Frontal cortex (tissue), 3 donors: ENCODE measurements at regions not wholly inside any gene's neighbourhood (a gene's known extent, or its start where the extent isn't known, plus 50 kb on each side); places are given as distances from the start of the nearest gene placed in this dataset.

Source experiments
- DNase-seq, 2 donors: peaks; one replicate each; pipeline ENCODE4 v3.0.0; 2012; ENCODE audit warnings: low spot score in 2 of 2
- FAIRE-seq: peaks from 2 replicates; lab custom pipeline; 2012; peaks lifted over from hg19 to GRCh38; lab: Jason Lieb, UNC
- donor health status: control.
- donor health status: control.
- donor health status: control.

DNA sequence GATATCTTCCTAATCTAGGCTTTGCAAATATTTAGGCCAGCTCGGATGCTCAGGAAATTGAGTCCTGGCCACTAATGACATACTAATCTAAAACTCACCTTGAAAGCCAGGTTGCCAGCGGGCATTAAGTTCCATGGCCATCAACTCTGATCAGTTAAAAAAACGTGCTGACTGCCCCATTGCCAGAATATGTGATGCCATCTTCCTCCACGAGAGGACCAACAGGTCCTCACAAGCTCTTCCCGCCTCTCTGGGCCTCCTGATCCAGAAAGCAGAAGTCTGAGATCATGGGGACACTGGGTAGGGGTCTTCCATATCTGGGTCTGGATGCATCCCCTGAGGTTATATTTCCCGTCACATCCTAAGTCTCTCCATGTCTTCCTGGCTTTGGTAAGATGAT is 311.3 kb downstream of the TCERG1L start:
- no peak for FAIRE-seq
- DNase-seq, result no peak

DNA sequence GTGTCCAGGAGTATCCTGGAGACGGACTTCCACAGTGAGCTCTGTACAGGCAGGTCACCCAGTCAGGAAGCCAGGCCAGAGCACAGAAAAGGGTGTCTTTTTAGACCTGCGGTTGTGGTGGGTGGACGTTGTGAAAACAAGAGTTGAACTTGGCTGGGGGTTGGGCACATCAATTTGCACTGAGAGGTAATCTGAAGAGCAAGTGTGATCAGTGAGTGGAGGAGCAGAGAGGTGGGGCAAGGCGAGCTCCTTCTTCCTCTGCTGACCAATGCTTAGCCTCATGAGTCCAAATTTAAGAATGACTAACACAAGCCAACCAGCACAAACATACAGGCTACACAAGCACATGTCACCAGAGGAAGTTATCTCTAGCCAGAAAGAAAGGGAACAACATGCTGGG is 310.8 kb downstream of the TCERG1L start:
- FAIRE-seq (no peak), DNase-seq (no peak)

GRCh38 chr10:131001438-131001837 is 310.1 kb downstream of the TCERG1L start:
- no peak for DNase-seq
- FAIRE-seq, result no peak

DNA sequence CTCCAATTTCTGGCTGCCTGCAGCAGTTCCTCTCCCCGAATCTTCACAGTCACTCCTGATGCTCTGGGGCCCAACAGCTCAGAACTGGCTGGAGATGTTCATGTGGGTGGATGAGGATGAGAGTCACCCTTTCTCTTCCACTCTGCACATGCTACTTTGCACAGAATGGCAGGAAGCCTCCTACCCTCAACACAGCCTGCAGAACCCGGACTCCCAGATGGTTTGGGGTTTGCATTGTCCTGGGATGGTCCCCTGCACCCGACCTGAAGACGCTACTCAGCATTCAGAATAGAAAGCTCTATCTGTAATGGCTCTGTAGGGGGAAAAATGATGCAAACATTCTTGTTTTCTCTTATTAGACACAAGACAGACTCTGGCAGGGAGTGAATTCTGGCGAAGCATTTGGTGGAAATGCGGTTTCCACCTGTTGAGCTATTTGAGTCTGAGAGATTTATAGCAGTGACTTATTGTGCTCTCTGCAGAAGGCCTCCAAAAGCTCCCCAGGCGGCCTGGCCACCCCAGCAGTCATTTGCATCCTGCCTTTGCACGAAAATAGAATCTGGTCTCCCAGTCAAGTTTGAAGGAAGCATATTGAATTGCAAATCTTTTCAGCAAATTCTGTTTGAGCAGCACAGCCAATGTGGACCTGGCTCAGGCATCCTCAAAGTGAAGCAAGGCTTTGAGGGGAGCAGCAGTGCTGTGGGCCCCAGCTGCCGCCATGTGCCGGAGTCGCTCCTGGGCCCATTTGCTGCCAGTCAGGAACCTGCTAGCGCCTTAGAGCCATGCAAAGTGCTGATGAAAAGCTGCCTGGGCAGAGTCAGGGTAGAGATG is 309.3 kb downstream of the TCERG1L start:
- FAIRE-seq (no peak), DNase-seq (no peak)

DNA sequence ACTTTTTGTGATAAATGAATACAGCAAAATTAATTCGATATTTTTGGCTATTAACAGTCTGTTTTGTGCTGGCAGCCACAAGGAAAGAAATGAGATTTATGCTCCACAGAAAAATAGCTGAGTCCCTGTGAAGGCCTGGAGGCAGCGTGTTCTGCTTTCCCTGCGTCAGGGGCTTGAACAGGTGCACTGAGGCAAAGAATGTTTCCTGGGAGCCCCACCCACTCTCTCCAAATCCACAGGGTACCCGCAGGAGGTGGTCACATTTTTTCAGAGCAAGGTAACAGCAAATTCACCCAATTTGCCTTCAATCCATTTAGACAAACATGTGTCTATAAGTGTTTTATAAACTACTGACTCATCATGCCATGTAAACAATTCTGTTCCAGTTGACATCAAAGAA is 308.1 kb downstream of the TCERG1L start:
- DNase-seq (no peak), FAIRE-seq (no peak)

GRCh38 chr10:131004276-131004675 is 307.2 kb downstream of the TCERG1L start:
- DNase-seq (no peak), FAIRE-seq (no peak)

GRCh38 chr10:131006458-131007256 is 304.9 kb downstream of the TCERG1L start:
- DNase-seq (no peak), FAIRE-seq (no peak)

DNA sequence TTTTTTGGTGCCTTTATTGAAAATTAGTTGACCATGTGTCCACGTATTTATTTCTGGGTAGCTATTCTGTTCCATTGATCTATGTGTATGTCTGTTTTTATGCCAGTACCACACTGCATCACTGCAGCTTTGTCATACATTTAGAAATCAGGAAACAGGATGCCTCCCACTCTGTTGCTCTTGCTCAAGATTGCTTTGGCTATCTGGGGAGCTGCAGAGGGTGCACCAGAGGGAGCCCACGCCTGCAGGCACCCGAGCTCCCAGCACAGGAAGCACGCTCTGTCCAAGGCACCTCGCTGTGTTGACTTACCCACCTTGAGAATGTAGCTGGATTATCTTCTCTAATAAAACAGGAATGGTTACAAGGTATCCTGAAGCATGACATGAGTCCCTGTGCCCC is 301.7 kb downstream of the TCERG1L start:
- FAIRE-seq, result no peak

GRCh38 chr10:131010965-131011575 is 300.5 kb downstream of the TCERG1L start:
- DNase-seq (no peak), FAIRE-seq (no peak)

More for the DNA sequence above, 301.7 kb downstream of the TCERG1L start:
- no peak for DNase-seq

DNA sequence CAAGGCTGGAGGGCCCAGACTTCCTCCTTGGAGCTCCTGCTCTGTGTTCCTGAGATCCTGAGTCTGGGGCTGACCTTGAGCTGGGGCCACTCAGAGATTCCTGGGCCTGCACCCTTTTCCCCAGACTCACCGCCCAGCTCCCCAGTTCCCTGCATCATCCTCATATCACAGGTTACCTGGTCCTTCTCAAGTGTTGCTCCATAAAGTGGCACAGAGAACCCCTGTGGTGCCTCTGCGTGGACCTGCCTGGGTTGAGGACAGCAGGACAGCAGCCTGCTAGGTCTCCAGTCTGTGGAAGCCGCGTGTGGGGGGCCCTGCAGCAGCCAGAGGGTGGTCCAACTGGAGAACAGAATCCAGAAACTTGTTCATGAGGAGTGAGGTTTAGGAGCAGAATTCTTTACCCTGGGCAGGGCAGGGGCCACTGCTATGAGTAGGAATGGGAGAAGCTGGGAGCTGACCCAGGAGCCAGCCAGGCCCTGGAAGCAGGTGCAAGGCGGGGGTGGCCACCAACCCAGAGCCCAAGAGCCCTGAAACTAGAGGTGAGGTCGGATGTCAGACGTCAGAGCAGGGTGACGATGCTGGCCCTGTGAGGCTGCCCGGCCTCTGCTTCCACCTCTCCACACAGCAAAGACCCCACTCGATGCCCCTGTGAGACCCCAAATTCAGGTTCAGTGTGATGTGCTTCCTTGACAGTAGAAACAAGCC is 299.4 kb downstream of the TCERG1L start:
- DNase-seq (no peak), FAIRE-seq (no peak)

DNA sequence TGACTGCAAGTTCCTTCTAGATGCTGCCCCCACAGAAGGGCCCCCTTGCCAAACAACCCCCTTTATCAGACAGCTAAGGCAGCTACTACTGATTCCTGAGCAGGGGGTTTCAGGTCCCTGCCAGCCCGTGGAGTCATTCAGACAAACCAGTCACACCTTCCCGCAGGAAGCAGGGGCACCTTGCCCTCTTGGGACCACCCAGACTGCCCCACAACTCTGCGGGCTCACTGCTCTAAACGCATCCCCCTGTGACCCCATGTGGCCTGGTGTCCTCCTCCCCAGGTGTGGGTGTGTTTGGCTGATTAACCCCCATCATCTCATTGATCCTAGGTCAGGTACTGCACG is 298.9 kb downstream of the TCERG1L start:
- no peak for DNase-seq
- no peak for FAIRE-seq

- DNase-seq (no peak), FAIRE-seq (no peak)
Observed at GRCh38 chr10:131013281-131013912, 298.1 kb downstream of the TCERG1L start.

- FAIRE-seq (no peak), DNase-seq (no peak)
Observed at GRCh38 chr10:131014271-131014670, 297.2 kb downstream of the TCERG1L start.

DNA sequence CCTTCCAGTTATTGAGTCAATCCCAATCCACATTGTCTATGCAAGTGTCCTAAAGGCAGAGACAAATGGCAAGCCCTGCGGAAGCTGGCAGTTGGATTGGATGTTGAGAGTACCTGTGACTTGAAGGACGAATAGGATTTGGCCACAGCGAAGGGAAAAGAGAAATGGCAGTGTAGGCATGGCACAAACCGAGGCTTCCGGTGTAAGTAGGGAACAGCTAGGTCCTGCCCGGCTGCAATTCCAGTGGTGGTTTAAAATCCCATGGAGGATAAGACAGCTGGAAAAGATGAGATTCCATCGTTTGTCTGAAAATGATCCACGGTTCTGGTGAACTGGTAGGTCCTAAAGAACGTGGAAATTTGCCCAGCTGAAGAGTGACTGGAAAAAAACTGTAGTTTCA is 296.2 kb downstream of the TCERG1L start:
- no peak for DNase-seq
- FAIRE-seq, result no peak

DNA sequence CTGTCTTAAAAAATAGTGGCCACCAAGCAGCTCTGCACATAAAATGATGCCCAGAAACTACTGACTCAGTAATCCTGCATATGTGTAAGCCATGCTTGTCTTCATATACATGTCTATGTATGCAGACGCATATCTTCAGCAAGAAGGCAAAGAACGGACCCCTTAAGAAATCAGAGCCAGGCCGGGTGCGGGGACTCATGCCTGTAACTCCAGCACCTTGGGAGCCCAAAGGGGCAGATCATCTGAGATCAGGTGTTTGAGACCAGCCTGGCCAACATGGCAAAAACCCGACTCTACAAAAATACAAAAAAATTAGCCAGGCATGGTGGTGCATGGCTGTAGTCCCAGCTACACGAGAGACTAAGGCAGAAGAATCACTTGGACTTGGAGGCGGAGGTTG is 295.0 kb downstream of the TCERG1L start:
- DNase-seq, result no peak
- FAIRE-seq, result no peak

GRCh38 chr10:131017566-131018285 is 293.8 kb downstream of the TCERG1L start:
- no peak for FAIRE-seq
- no peak for DNase-seq

DNA sequence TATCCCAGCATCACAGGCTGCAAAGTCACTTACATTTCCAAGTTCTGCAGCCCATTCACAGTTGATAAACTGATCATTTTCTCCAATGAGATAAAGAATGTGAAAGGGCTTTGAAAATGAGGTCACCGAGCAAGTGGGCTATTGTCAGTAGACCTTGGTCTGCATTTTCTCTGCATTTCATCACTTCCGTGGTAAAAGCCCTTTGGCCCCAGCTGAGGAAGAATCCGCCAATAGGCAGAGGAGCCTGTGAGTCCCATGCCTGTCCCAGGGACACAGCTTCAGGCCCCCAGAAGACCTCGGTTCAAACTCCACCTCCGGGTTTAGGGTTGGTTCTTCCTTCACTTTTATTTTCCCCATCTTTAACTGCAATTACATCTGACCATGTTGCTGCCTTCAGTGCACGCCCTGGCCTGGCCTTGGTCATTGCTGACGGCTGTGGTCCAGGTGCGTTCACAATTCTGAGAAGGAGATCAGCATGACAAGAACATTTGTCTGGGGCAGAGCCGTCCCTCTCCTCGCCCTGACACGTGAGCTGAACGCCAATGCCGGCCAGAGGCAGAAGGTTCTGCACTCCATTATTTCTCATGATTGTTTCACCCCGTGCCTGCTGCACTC is 292.5 kb downstream of the TCERG1L start:
- FAIRE-seq (no peak), DNase-seq (no peak)

DNA sequence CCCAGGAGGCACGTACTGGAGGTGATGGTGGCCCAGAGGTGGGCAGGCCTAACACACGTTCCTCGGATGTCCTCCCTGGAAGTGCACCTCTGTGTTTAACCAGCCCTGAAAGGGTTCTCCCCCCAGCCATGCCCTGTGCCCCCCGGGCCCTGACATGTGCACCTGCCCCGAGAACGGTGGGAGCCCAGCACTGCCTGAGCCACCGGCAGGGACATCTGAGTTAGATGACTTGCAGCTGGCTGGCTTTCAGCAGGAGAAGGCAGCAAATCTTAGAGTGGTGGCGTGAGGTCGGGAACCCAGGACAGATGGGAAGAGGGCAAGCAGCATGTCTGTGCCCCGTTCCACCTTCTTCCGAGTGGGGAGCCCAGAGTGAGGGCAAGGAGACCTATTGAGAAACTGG is 291.8 kb downstream of the TCERG1L start:
- DNase-seq, result no peak

GRCh38 chr10:131020775-131021174 is 290.7 kb downstream of the TCERG1L start:
- no peak for FAIRE-seq
- no peak for DNase-seq

More for the DNA sequence above, 291.8 kb downstream of the TCERG1L start:
- FAIRE-seq, result no peak
